ENCODE measurements at regions not wholly inside any gene's neighbourhood (a gene's known extent, or its start where the extent isn't known, plus 50 kb on each side); places are given as distances from the start of the nearest gene placed in this dataset.

- Histone ChIP-seq H3K9me3 (no peaks in the 10 kb centered on the region), H3K27ac (no peak overlapping the region), H3K4me3 (no peak overlapping the region), H3K27me3 (no peaks in the 10 kb centered on the region), H3K4me1 (no peaks in the 10 kb centered on the region), H3K36me3 (no peaks in the 10 kb centered on the region)
- DNase-seq (ENCODE audit: extremely low spot score in 2 of 2): no peak
- intact Hi-C loops (cut with DNase I): no loop called here
- TF ChIP-seq POLR2A (IDR thresholded peaks at IDR 0.05): no peak
- TF ChIP-seq, protein P1, sequence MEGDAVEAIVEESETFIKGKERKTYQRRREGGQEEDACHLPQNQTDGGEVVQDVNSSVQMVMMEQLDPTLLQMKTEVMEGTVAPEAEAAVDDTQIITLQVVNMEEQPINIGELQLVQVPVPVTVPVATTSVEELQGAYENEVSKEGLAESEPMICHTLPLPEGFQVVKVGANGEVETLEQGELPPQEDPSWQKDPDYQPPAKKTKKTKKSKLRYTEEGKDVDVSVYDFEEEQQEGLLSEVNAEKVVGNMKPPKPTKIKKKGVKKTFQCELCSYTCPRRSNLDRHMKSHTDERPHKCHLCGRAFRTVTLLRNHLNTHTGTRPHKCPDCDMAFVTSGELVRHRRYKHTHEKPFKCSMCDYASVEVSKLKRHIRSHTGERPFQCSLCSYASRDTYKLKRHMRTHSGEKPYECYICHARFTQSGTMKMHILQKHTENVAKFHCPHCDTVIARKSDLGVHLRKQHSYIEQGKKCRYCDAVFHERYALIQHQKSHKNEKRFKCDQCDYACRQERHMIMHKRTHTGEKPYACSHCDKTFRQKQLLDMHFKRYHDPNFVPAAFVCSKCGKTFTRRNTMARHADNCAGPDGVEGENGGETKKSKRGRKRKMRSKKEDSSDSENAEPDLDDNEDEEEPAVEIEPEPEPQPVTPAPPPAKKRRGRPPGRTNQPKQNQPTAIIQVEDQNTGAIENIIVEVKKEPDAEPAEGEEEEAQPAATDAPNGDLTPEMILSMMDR (IDR thresholded peaks at IDR 0.05): no peak
- no peak for TF ChIP-seq POLR2AphosphoS5 (IDR thresholded peaks at IDR 0.05; ENCODE audit: insufficient read depth in 1 of 2, low read depth in 1 of 2)
These were observed 1805.4 kb downstream of the C4orf33 start for GRCh38 chr4:130901321-130901720.

- DNase-seq (ENCODE audit: extremely low spot score in 2 of 2): no peak
- Histone ChIP-seq H3K4me1 (no peaks in the 10 kb centered on the region), H3K36me3 (no peaks in the 10 kb centered on the region), H3K27ac (no peak overlapping the region), H3K27me3 (no peaks in the 10 kb centered on the region), H3K9me3 (no peaks in the 10 kb centered on the region), H3K4me3 (no peak overlapping the region)
- intact Hi-C loops (cut with DNase I): no loop called here
- no peak for TF ChIP-seq POLR2A (IDR thresholded peaks at IDR 0.05)
- TF ChIP-seq, protein P1 (IDR thresholded peaks at IDR 0.05): no peak
- TF ChIP-seq POLR2AphosphoS5 (IDR thresholded peaks at IDR 0.05; ENCODE audit: insufficient read depth in 1 of 2, low read depth in 1 of 2): no peak
These were observed 1827.0 kb downstream of the C4orf33 start for GRCh38 chr4:130922955-130923354.

DNA sequence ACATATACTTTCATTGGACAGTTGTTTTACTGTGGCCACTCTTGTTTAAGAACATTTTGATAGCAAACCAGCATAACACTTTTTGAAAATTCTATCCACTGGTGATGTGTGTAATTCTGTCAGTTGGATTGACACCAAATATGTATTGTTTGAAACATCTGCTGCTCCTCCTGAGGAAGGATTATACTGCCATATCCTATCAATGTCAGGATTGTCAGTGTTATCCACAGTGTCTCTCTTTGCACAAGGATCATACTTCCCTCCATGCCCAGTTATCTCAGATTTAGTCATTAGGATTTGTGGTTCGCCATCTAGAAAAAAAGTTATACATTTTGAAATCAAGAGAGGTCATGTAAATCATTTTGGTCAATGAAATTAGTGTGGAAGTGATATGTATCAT, 1859.6 kb downstream of the C4orf33 start:
- TF ChIP-seq POLR2A (IDR thresholded peaks at IDR 0.05): no peak
- no peak for TF ChIP-seq POLR2AphosphoS5 (IDR thresholded peaks at IDR 0.05; ENCODE audit: insufficient read depth in 1 of 2, low read depth in 1 of 2)
- TF ChIP-seq, protein P1 (IDR thresholded peaks at IDR 0.05): no peak
- Histone ChIP-seq H3K4me3 (no peak overlapping the region), H3K36me3 (no peaks in the 10 kb centered on the region), H3K9me3 (no peaks in the 10 kb centered on the region), H3K27ac (no peak overlapping the region), H3K27me3 (no peaks in the 10 kb centered on the region), H3K4me1 (no peaks in the 10 kb centered on the region)
- DNase-seq (ENCODE audit: extremely low spot score in 2 of 2): no peak
- intact Hi-C loops (cut with DNase I): no loop called here

GRCh38 chr4:130985371-130985770, 1889.4 kb downstream of the C4orf33 start:
- intact Hi-C loops (cut with DNase I): no loop called here
- Histone ChIP-seq H3K9me3 (no peaks in the 10 kb centered on the region), H3K27ac (no peak overlapping the region), H3K27me3 (no peaks in the 10 kb centered on the region), H3K36me3 (no peaks in the 10 kb centered on the region), H3K4me3 (no peak overlapping the region), H3K4me1 (no peaks in the 10 kb centered on the region)
- TF ChIP-seq, protein P1 (IDR thresholded peaks at IDR 0.05): no peak
- no peak for TF ChIP-seq POLR2AphosphoS5 (IDR thresholded peaks at IDR 0.05; ENCODE audit: insufficient read depth in 1 of 2, low read depth in 1 of 2)
- DNase-seq (ENCODE audit: extremely low spot score in 2 of 2): no peak

- intact Hi-C loops (cut with DNase I): no loop called here
- no peaks in the 10 kb centered on the region for H3K36me3 ChIP-seq
- no peak overlapping the region for H3K4me3 ChIP-seq
- no peak overlapping the region for H3K27ac ChIP-seq
- no peak for DNase-seq (ENCODE audit: extremely low spot score in 2 of 2)
- TF ChIP-seq, protein P1 (IDR thresholded peaks at IDR 0.05): no peak
- TF ChIP-seq POLR2AphosphoS5 (IDR thresholded peaks at IDR 0.05; ENCODE audit: insufficient read depth in 1 of 2, low read depth in 1 of 2) (no peak), POLR2A (IDR thresholded peaks at IDR 0.05) (no peak)
- H3K4me1 ChIP-seq: no peaks in the 10 kb centered on the region
- no peaks in the 10 kb centered on the region for H3K9me3 ChIP-seq
- no peaks in the 10 kb centered on the region for H3K27me3 ChIP-seq
These were observed 1900.0 kb downstream of the C4orf33 start for GRCh38 chr4:130995988-130996387.

Data from vagina (tissue), 2 donors.